HCT116 (cell line): ENCODE measurements at regions not wholly inside any gene's neighbourhood (a gene's known extent, or its start where the extent isn't known, plus 50 kb on each side); places are given as distances from the start of the nearest gene placed in this dataset.

Experiments
- ATAC-seq: fragments of 200-7000 bp; cut with Tn5 transposase; 2 replicates; pipeline ENCODE4 v1.9.1; 2020; ENCODE audit warnings: mild to moderate bottlenecking, moderate library complexity
- BruUV-seq: library from RNA; stranded (reverse); fragments of 400-500 nt; replicated peaks from 2 replicates; lab custom pipeline; 2021; lab: Mats Ljungman, UMichigan
- CTCF ChIA-PET: fragments of 300-600 bp; sonication (Branson Sonifier 250); formaldehyde crosslinking; loops from one replicate; lab custom pipeline; 2021; ENCODE audit warnings: antibody characterized with exemption; lab: Charles Lee
- POLR2A ChIA-PET: fragments of 300-600, 350-600 bp; sonication (Branson Sonifier 250); formaldehyde crosslinking; loops from one replicate; lab custom pipeline; 2021; ENCODE audit warnings: antibody characterized with exemption; lab: Charles Lee
- RAD21 ChIA-PET, 2 experiments: fragments of 300-600 bp; sonication (Branson Sonifier 250); formaldehyde crosslinking; loops; one replicate each; lab custom pipeline; 2023; ENCODE audit warnings: low total read pairs in 2 of 2; ENCODE audit not compliant: uncharacterized antibody in 2 of 2, unreplicated experiment in 2 of 2, low non-redundant PET in 1 of 2; lab: Charles Lee
- DNase-seq: peaks from one replicate; pipeline ENCODE4 v3.0.0-alpha.2; 2010; ENCODE audit warnings: low read depth, low spot score
- H2AFZ ChIP-seq: fragments of 200-600 bp; shearing (Covaris generic), sonication (generic); 2 replicates; pipeline ENCODE4 v1.6.1; 2017; ENCODE audit warnings: low read depth, mixed run types, mixed read lengths, antibody characterized with exemption, low read length; ENCODE audit not compliant: poor library complexity, severe bottlenecking
- H3K27ac ChIP-seq: 2 replicates; pipeline ENCODE4 v1.5.1; 2012; ENCODE audit warnings: low read depth, low read length
- H3K27me3 ChIP-seq: fragments of 200-600 bp; sonication (generic); 2 replicates; pipeline ENCODE4 v1.6.1; 2016; ENCODE audit warnings: mixed run types, low read length, mixed read lengths; ENCODE audit not compliant: insufficient read depth
- H3K36me3 ChIP-seq, 2 experiments: fragments of 200-500 bp in 1 of 2; fragments of 200-600 bp in 1 of 2; sonication (Bioruptor generic) in 1 of 2; sonication (generic) in 1 of 2; 2 replicates each; pipeline versions ENCODE4 v1.5.1 to v1.6.1; 2014 to 2016; ENCODE audit warnings: low read length in 2 of 2, inconsistent platforms in 1 of 2, mixed read lengths in 1 of 2, mixed run types in 1 of 2; ENCODE audit not compliant: insufficient read depth in 2 of 2, control insufficient read depth in 1 of 2
- H3K4me1 ChIP-seq, 2 experiments: fragments of 200-600 bp in 1 of 2; sonication (generic) in 1 of 2; 2 replicates each; pipeline versions ENCODE4 v1.5.1 to v1.6.1; 2012 to 2017; ENCODE audit warnings: low read length in 2 of 2, inconsistent platforms in 1 of 2, mild to moderate bottlenecking in 1 of 2, mixed read lengths in 1 of 2, mixed run types in 1 of 2, moderate library complexity in 1 of 2; ENCODE audit not compliant: insufficient read depth in 2 of 2, control insufficient read depth in 1 of 2
- H3K4me2 ChIP-seq: fragments of 200-600 bp; sonication (generic); 2 replicates; pipeline ENCODE4 v1.6.1; 2017; ENCODE audit warnings: mixed run types, low read length, mixed read lengths
- H3K4me3 ChIP-seq, 2 experiments: fragments of 200-600 bp in 1 of 2; sonication (generic) in 1 of 2; replicated peaks in 1 of 2; 2 replicates each; pipeline ENCODE4 v1.5.1; 2011 to 2016; ENCODE audit warnings: low read length in 2 of 2, control low read depth in 1 of 2, low read depth in 1 of 2, mild to moderate bottlenecking in 1 of 2, mixed read lengths in 1 of 2, mixed run types in 1 of 2
- H3K79me2 ChIP-seq: fragments of 200-600 bp; sonication (generic); 2 replicates; pipeline ENCODE4 v1.6.1; 2017; ENCODE audit warnings: mild to moderate bottlenecking, mixed run types, low read length, moderate library complexity, mixed read lengths; ENCODE audit not compliant: insufficient read depth
- H3K9ac ChIP-seq: fragments of 200-600 bp; sonication (generic); 2 replicates; pipeline ENCODE4 v1.6.1; 2016; ENCODE audit warnings: low read length, mixed read lengths
- H3K9me2 ChIP-seq: fragments of 200-600 bp; sonication (generic), shearing (Covaris generic); 2 replicates; pipeline ENCODE4 v1.6.1; 2017; ENCODE audit warnings: mixed run types, mild to moderate bottlenecking, moderate library complexity; ENCODE audit not compliant: insufficient read depth
- H3K9me3 ChIP-seq, 2 experiments: fragments of 200-500 bp in 1 of 2; fragments of 200-600 bp in 1 of 2; sonication (Bioruptor generic) in 1 of 2; sonication (generic) in 1 of 2; 2 replicates each; pipeline ENCODE4 v1.6.1; 2014 to 2017; ENCODE audit warnings: low read length in 2 of 2, mixed read lengths in 2 of 2, inconsistent platforms in 1 of 2, low read depth in 1 of 2, mild to moderate bottlenecking in 1 of 2, mixed run types in 1 of 2, moderate library complexity in 1 of 2; ENCODE audit not compliant: control insufficient read depth in 1 of 2, insufficient read depth in 1 of 2
- H4K20me1 ChIP-seq: fragments of 200-600 bp; sonication (generic), shearing (Covaris generic); 2 replicates; pipeline ENCODE4 v1.6.1; 2017; ENCODE audit warnings: mixed run types, mild to moderate bottlenecking, moderate library complexity; ENCODE audit not compliant: insufficient read depth
- CBX3 ChIP-seq: IDR thresholded peaks from 2 replicates; pipeline ENCODE4 v1.6.1; 2012; ENCODE audit warnings: low read depth
- CEBPB ChIP-seq: IDR thresholded peaks from 2 replicates; pipeline ENCODE4 v1.6.1; 2012; ENCODE audit warnings: low read depth
- EGR1 ChIP-seq: IDR thresholded peaks from 2 replicates; pipeline ENCODE4 v1.6.1; 2012; ENCODE audit warnings: low read depth
- ELF1 ChIP-seq: IDR thresholded peaks from 2 replicates; pipeline ENCODE4 v1.6.1; 2012; ENCODE audit warnings: low read depth, borderline replicate concordance
- EZH2 ChIP-seq: fragments of 200-600 bp; sonication (generic); IDR thresholded peaks from 2 replicates; pipeline ENCODE4 v1.6.1; 2017; ENCODE audit warnings: antibody characterized with exemption, mixed run types
- FOSL1 ChIP-seq: IDR thresholded peaks from 2 replicates; pipeline ENCODE4 v1.6.1; 2012; ENCODE audit warnings: low read depth
- POLR2AphosphoS5 ChIP-seq: IDR thresholded peaks from 2 replicates; pipeline ENCODE4 v1.6.1; 2011; ENCODE audit warnings: mild to moderate bottlenecking, low read depth, low read length, moderate library complexity
- RAD21 ChIP-seq: IDR thresholded peaks from 2 replicates; pipeline ENCODE4 v1.6.1; 2012; ENCODE audit warnings: low read depth, mild to moderate bottlenecking
- SP1 ChIP-seq: IDR thresholded peaks from 2 replicates; pipeline ENCODE4 v1.6.1; 2012; ENCODE audit warnings: low read depth
- SRF ChIP-seq: IDR thresholded peaks from 2 replicates; pipeline ENCODE4 v1.6.1; 2012; ENCODE audit warnings: low read depth
- TCF7L2 ChIP-seq: IDR thresholded peaks from 2 replicates; pipeline ENCODE4 v1.7.0; 2011; ENCODE audit warnings: borderline replicate concordance, inconsistent platforms; ENCODE audit not compliant: insufficient read depth, insufficient read length; ENCODE audit errors: extremely low read depth
- ZFX ChIP-seq: fragments of 450-650 bp; IDR thresholded peaks from 2 replicates; pipeline ENCODE4 v1.6.1; 2017
- ZNF274 ChIP-seq: fragments of 200-500 bp; sonication (Bioruptor generic); IDR thresholded peaks from 2 replicates; pipeline ENCODE4 v1.6.1; 2014; ENCODE audit warnings: mild to moderate bottlenecking, low read depth, low read length, inconsistent platforms
- intact Hi-C: fragments of 100-400 bp; cut with micrococcal nuclease; formaldehyde crosslinking; loops from 2 replicates; pipeline ENCODE4 v1.10.0; 2022
- TF ChIP-seq, protein P1 (sequence below): IDR thresholded peaks from 2 replicates; pipeline ENCODE4 v1.6.1; 2012; ENCODE audit warnings: low read depth
- TF ChIP-seq, protein P2 (sequence below): IDR thresholded peaks from 2 replicates; pipeline ENCODE4 v1.6.1; 2011; ENCODE audit warnings: mild to moderate bottlenecking, low read length, moderate library complexity; ENCODE audit not compliant: insufficient replicate concordance; ENCODE audit errors: extremely low read depth
- TF ChIP-seq, protein P3 (sequence below): IDR thresholded peaks from 2 replicates; pipeline ENCODE4 v1.6.1; 2012
- TF ChIP-seq, protein P4 (sequence below): IDR thresholded peaks from 2 replicates; pipeline ENCODE4 v1.6.1; 2012

DNA sequence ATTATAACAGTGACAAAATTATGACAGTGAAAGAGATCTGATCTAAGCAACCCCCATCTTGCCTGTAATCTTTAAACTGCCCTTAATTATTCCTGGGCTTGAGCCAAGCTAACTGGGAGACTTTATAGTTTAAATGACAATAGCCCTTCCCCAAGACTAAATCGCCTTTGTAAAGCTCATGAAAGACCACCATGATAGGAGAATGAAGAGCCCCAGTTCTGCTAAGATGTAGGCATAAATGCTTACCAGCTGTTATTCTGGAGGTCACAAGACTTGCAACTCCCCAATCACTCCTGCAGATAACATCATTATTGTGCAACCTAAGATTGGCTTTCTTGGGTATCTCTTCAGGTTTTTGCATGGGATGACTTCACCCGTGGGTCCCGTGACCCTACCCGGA is 599.7 kb downstream of the KCNH5 start (continued):
- TF ChIP-seq, protein P1, sequence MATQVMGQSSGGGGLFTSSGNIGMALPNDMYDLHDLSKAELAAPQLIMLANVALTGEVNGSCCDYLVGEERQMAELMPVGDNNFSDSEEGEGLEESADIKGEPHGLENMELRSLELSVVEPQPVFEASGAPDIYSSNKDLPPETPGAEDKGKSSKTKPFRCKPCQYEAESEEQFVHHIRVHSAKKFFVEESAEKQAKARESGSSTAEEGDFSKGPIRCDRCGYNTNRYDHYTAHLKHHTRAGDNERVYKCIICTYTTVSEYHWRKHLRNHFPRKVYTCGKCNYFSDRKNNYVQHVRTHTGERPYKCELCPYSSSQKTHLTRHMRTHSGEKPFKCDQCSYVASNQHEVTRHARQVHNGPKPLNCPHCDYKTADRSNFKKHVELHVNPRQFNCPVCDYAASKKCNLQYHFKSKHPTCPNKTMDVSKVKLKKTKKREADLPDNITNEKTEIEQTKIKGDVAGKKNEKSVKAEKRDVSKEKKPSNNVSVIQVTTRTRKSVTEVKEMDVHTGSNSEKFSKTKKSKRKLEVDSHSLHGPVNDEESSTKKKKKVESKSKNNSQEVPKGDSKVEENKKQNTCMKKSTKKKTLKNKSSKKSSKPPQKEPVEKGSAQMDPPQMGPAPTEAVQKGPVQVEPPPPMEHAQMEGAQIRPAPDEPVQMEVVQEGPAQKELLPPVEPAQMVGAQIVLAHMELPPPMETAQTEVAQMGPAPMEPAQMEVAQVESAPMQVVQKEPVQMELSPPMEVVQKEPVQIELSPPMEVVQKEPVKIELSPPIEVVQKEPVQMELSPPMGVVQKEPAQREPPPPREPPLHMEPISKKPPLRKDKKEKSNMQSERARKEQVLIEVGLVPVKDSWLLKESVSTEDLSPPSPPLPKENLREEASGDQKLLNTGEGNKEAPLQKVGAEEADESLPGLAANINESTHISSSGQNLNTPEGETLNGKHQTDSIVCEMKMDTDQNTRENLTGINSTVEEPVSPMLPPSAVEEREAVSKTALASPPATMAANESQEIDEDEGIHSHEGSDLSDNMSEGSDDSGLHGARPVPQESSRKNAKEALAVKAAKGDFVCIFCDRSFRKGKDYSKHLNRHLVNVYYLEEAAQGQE: no peak
- TF ChIP-seq EZH2 (no peak), EGR1 (no peak), POLR2AphosphoS5 (no peak), CBX3 (no peak), TCF7L2 (no peak), ELF1 (no peak)
- TF ChIP-seq, all 23 proteins: peak for 0

DNA sequence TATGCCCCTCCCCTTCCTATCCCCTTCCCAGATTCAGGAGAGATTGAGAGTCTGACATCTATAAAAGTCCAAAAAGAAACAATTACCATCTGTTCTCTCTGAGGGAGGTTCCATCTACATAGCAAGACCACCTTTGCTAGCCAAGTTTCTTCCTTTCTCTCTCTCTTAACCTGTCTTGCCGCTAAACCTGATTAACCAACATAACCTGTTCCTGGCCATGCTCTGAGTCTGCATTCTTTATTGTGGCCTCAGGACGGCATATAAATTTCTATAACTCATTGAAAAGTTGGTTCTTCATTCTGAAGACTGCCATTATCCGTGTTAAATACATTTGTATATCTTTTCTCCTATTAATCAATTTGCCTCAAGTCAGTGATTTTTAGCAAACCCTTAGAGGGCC is 594.0 kb downstream of the KCNH5 start:
- no peaks in the 10 kb centered on the region for H3K79me2 ChIP-seq
- DNase-seq: no peak
- intact Hi-C loops: no loop called here

More for the DNA sequence above, 594.0 kb downstream of the KCNH5 start:
- H3K4me3 ChIP-seq: no peak overlapping the region
- BruUV-seq: no TSS peak
- no peak overlapping the region for H3K9ac ChIP-seq
- no peaks in the 10 kb centered on the region for H3K27me3 ChIP-seq
- no peaks in the 10 kb centered on the region for H3K9me2 ChIP-seq
- ChIA-PET RAD21 (no interaction called here), CTCF (no interaction called here), POLR2A (no interaction called here)
- H3K4me2 ChIP-seq: no peak overlapping the region
- H3K4me1 ChIP-seq: no peaks in the 10 kb centered on the region
- H3K27ac ChIP-seq: no peak overlapping the region
- no peak for ATAC-seq
- H3K36me3 ChIP-seq: no peaks in the 10 kb centered on the region
- H2AFZ ChIP-seq: no peak overlapping the region
- TF ChIP-seq, protein P1: no peak
- TF ChIP-seq TCF7L2 (no peak), POLR2AphosphoS5 (no peak), EZH2 (no peak), FOSL1 (no peak), CBX3 (no peak), ZFX (no peak), SP1 (no peak), ZNF274 (no peak), CEBPB (no peak), SRF (no peak), RAD21 (no peak)
- TF ChIP-seq, protein P2, sequence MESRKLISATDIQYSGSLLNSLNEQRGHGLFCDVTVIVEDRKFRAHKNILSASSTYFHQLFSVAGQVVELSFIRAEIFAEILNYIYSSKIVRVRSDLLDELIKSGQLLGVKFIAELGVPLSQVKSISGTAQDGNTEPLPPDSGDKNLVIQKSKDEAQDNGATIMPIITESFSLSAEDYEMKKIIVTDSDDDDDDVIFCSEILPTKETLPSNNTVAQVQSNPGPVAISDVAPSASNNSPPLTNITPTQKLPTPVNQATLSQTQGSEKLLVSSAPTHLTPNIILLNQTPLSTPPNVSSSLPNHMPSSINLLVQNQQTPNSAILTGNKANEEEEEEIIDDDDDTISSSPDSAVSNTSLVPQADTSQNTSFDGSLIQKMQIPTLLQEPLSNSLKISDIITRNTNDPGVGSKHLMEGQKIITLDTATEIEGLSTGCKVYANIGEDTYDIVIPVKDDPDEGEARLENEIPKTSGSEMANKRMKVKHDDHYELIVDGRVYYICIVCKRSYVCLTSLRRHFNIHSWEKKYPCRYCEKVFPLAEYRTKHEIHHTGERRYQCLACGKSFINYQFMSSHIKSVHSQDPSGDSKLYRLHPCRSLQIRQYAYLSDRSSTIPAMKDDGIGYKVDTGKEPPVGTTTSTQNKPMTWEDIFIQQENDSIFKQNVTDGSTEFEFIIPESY: no peak
- TF ChIP-seq, protein P3, sequence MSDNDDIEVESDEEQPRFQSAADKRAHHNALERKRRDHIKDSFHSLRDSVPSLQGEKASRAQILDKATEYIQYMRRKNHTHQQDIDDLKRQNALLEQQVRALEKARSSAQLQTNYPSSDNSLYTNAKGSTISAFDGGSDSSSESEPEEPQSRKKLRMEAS: no peak
- TF ChIP-seq, protein P4, sequence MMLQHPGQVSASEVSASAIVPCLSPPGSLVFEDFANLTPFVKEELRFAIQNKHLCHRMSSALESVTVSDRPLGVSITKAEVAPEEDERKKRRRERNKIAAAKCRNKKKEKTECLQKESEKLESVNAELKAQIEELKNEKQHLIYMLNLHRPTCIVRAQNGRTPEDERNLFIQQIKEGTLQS: no peak
- H3K9me3 ChIP-seq: peaks cover 11 to 13% of the 10 kb centered on the region in 2 experiments; a peak in 2 of 4 replicates
- no peaks in the 10 kb centered on the region for H4K20me1 ChIP-seq
